ENCODE measurements at regions not wholly inside any gene's neighbourhood (a gene's known extent, or its start where the extent isn't known, plus 50 kb on each side); places are given as distances from the start of the nearest gene placed in this dataset.

DNA sequence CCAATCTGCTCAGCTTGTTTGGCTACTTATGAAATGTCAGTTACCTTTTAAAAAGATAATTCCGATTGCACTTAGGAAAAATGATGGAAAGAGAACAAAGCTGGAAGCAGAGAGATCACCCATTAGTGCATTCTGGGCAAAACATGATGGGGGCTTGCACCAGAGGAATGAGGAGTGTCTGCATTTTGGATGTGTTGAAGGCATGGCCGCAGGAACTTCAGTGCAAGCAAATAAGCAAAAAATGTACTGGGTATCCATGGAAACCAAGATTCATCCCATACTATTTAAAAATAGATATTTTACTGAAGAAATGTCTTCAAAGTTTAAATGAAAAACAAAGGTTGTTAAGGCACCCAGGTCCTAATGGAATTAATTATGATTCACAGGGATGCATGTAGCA, 655.0 kb downstream of the POM121L12 start:
- no peak overlapping the region for H3K27ac ChIP-seq
- TF ChIP-seq, protein P1, sequence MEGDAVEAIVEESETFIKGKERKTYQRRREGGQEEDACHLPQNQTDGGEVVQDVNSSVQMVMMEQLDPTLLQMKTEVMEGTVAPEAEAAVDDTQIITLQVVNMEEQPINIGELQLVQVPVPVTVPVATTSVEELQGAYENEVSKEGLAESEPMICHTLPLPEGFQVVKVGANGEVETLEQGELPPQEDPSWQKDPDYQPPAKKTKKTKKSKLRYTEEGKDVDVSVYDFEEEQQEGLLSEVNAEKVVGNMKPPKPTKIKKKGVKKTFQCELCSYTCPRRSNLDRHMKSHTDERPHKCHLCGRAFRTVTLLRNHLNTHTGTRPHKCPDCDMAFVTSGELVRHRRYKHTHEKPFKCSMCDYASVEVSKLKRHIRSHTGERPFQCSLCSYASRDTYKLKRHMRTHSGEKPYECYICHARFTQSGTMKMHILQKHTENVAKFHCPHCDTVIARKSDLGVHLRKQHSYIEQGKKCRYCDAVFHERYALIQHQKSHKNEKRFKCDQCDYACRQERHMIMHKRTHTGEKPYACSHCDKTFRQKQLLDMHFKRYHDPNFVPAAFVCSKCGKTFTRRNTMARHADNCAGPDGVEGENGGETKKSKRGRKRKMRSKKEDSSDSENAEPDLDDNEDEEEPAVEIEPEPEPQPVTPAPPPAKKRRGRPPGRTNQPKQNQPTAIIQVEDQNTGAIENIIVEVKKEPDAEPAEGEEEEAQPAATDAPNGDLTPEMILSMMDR (IDR thresholded peaks at IDR 0.05) = no peak
- TF ChIP-seq POLR2AphosphoS5 (IDR thresholded peaks at IDR 0.05) (no peak), POLR2A (IDR thresholded peaks at IDR 0.05) (no peak), EP300 (IDR thresholded peaks at IDR 0.05; ENCODE audit: low read depth) (no peak)
- 89 to 93% methylated on average over 2 of the region's 2 CpGs for WGBS, 2 donors (ENCODE audit: low coverage in 1 of 2)
- intact Hi-C loops (cut with DNase I; ENCODE audit: low total_unique reads) (no loop called here), in situ Hi-C loops (cut with MboI; ENCODE audit: low pct_ligation_motif_present in 1 of 4, low pct_unique_long_range_greater_than_20kb in 1 of 4, low sequenced_read_pairs in 3 of 4) (no loop called here)
- no peaks in the 10 kb centered on the region for H3K36me3 ChIP-seq
- no peak for DNase-seq
- H3K4me3 ChIP-seq = no peak overlapping the region
- no peaks in the 10 kb centered on the region for H3K4me1 ChIP-seq
- no peaks in the 10 kb centered on the region for H3K9me3 ChIP-seq
- no peaks in the 10 kb centered on the region for H3K27me3 ChIP-seq

DNA sequence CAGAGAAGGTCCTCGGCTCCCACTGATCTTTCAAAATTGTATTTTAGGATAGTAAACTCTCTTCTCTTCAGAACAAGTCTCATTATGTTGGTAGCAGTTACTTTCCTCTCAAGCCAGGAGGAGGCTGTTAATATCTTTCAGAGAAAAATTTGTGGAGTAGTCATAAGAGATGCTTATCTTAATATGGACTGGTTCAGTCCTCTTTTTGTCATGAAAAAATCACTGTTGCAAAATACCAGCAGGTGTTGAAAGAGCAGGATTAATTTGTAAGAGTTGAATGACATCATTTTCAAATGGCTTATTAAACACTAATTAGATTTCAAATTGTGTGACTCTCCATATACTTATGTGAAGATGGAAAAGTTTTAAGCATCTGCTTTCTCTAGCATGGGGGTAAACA, 662.5 kb downstream of the POM121L12 start:
- H3K4me1 ChIP-seq = no peaks in the 10 kb centered on the region
- intact Hi-C loops (cut with DNase I; ENCODE audit: low total_unique reads) (no loop called here), in situ Hi-C loops (cut with MboI; ENCODE audit: low pct_ligation_motif_present in 1 of 4, low pct_unique_long_range_greater_than_20kb in 1 of 4, low sequenced_read_pairs in 3 of 4) (no loop called here)
- no peaks in the 10 kb centered on the region for H3K27me3 ChIP-seq
- H3K4me3 ChIP-seq = no peak overlapping the region
- H3K9me3 ChIP-seq = no peaks in the 10 kb centered on the region
- no peak overlapping the region for H3K27ac ChIP-seq
- H3K36me3 ChIP-seq = no peaks in the 10 kb centered on the region
- TF ChIP-seq EP300 (IDR thresholded peaks at IDR 0.05; ENCODE audit: low read depth) (no peak), POLR2A (IDR thresholded peaks at IDR 0.05) (no peak), POLR2AphosphoS5 (IDR thresholded peaks at IDR 0.05) (no peak)
- TF ChIP-seq, protein P1 (IDR thresholded peaks at IDR 0.05) = no peak
- no peak for DNase-seq
- 31 to 59% methylated on average over 1 of the region's 1 CpG for whole genome bisulfite sequencing, 2 donors (ENCODE audit: low coverage in 1 of 2)

- intact Hi-C loops (cut with DNase I; ENCODE audit: low total_unique reads) = no loop called here
- DNase-seq = no peak
Observed at GRCh38 chr7:53699215-53699837, 663.9 kb downstream of the POM121L12 start.

GRCh38 chr7:53719122-53719521, 683.7 kb downstream of the POM121L12 start:
- no peak for TF ChIP-seq EP300 (IDR thresholded peaks at IDR 0.05; ENCODE audit: low read depth)
- no peak for TF ChIP-seq POLR2A (IDR thresholded peaks at IDR 0.05)
- no peak for TF ChIP-seq POLR2AphosphoS5 (IDR thresholded peaks at IDR 0.05)
- TF ChIP-seq, protein P1 (IDR thresholded peaks at IDR 0.05) = no peak
- in situ Hi-C loops (cut with MboI; ENCODE audit: low pct_ligation_motif_present in 1 of 4, low pct_unique_long_range_greater_than_20kb in 1 of 4, low sequenced_read_pairs in 3 of 4) = no loop called here
- intact Hi-C loops (cut with DNase I; ENCODE audit: low total_unique reads) = no loop called here
- no peak overlapping the region for H3K4me3 ChIP-seq
- H3K27me3 ChIP-seq = no peaks in the 10 kb centered on the region
- H3K27ac ChIP-seq = no peak overlapping the region
- H3K36me3 ChIP-seq = no peaks in the 10 kb centered on the region
- WGBS, 2 donors (ENCODE audit: low coverage in 1 of 2) = 41 to 61% methylated on average over 3 of the region's 3 CpGs
- no peaks in the 10 kb centered on the region for H3K4me1 ChIP-seq
- H3K9me3 ChIP-seq = peaks cover 0 to 7% of the 10 kb centered on the region in 2 donors
- DNase-seq = no peak

More at GRCh38 chr7:53699215-53699837, 663.9 kb downstream of the POM121L12 start:
- in situ Hi-C loops (cut with MboI; ENCODE audit: low pct_ligation_motif_present in 1 of 4, low pct_unique_long_range_greater_than_20kb in 1 of 4, low sequenced_read_pairs in 3 of 4) = no loop called here
- Histone ChIP-seq H3K9me3 (no peaks in the 10 kb centered on the region), H3K27me3 (no peaks in the 10 kb centered on the region), H3K36me3 (no peaks in the 10 kb centered on the region), H3K4me3 (no peak overlapping the region), H3K27ac (no peak overlapping the region), H3K4me1 (no peaks in the 10 kb centered on the region)
- TF ChIP-seq POLR2A (IDR thresholded peaks at IDR 0.05) (no peak), POLR2AphosphoS5 (IDR thresholded peaks at IDR 0.05) (no peak), EP300 (IDR thresholded peaks at IDR 0.05; ENCODE audit: low read depth) (no peak)
- TF ChIP-seq, protein P1 (IDR thresholded peaks at IDR 0.05) = no peak
- 85 to 92% methylated on average over 4 to 5 of the region's 5 CpGs for WGBS, 2 donors (ENCODE audit: low coverage in 1 of 2)
